GM12801 (cell line): ENCODE measurements at regions not wholly inside any gene's neighbourhood (a gene's known extent, or its start where the extent isn't known, plus 50 kb on each side); places are given as distances from the start of the nearest gene placed in this dataset.

ENCODE experiments used
- CTCF ChIP-seq: IDR thresholded peaks from one replicate; pipeline ENCODE4 v1.5.1; 2011; ENCODE audit warnings: control low read depth; ENCODE audit not compliant: insufficient read length; ENCODE audit errors: extremely low read depth

GRCh38 chr18:25834061-25834460 lies 256.4 kb downstream of the SS18 start:
- TF ChIP-seq CTCF, result no peak

- peak; percentile 27 for TF ChIP-seq CTCF
Observed at GRCh38 chr18:25832001-25832604, 258.3 kb downstream of the SS18 start.

- no peak for TF ChIP-seq CTCF
Observed at GRCh38 chr18:25831301-25831701, 259.1 kb downstream of the SS18 start.

GRCh38 chr18:25830787-25831186 lies 259.6 kb downstream of the SS18 start:
- TF ChIP-seq CTCF, result no peak

- TF ChIP-seq CTCF, result no peak
Observed at GRCh38 chr18:25827961-25828561, 262.4 kb downstream of the SS18 start.

GRCh38 chr18:25827228-25827627 lies 263.2 kb downstream of the SS18 start:
- TF ChIP-seq CTCF, result no peak

- no peak for TF ChIP-seq CTCF
Observed at GRCh38 chr18:25826823-25827222, 263.6 kb downstream of the SS18 start.
